HEK293T (cell line): ENCODE measurements at regions not wholly inside any gene's neighbourhood (a gene's known extent, or its start where the extent isn't known, plus 50 kb on each side); places are given as distances from the start of the nearest gene placed in this dataset.

Experiments
- BHLHE40 ChIP-seq: fragments of 450-650 bp; IDR thresholded peaks from 2 replicates; pipeline ENCODE4 v1.6.1; 2016; ENCODE audit warnings: mild to moderate bottlenecking, moderate library complexity, borderline replicate concordance
- FOXA1 ChIP-seq: fragments of 450-650 bp; IDR thresholded peaks from 2 replicates; pipeline ENCODE4 v1.6.1; 2016; ENCODE audit warnings: mild to moderate bottlenecking
- L3MBTL2 ChIP-seq: fragments of 450-650 bp; conservative IDR thresholded peaks from 2 replicates; pipeline ENCODE4 v1.6.1; 2016; ENCODE audit warnings: mild to moderate bottlenecking
- SP1 ChIP-seq: fragments of 450-650 bp; IDR thresholded peaks from 2 replicates; pipeline ENCODE4 v1.6.1; 2017
- SUZ12 ChIP-seq: fragments of 450-650 bp; IDR thresholded peaks from 2 replicates; pipeline ENCODE4 v1.6.1; 2016; ENCODE audit warnings: mild to moderate bottlenecking

GRCh38 chr13:102970542-102970941 lies 95.7 kb downstream of the SLC10A2 start:
- TF ChIP-seq BHLHE40 (no peak), FOXA1 (no peak), SUZ12 (no peak), SP1 (no peak), L3MBTL2 (no peak)
